Aorta (tissue), 5 donors: ENCODE measurements at regions not wholly inside any gene's neighbourhood (a gene's known extent, or its start where the extent isn't known, plus 50 kb on each side); places are given as distances from the start of the nearest gene placed in this dataset.
"Not testable (repeated sequence)": the region's sequence is repeated elsewhere in the genome, so short reads cannot be mapped to it uniquely, and the experiment has no call there.

Experiments used
- ATAC-seq: fragments of 200-7000 bp; cut with Tn5 transposase; one replicate; pipeline ENCODE4 v1.9.1; 2022; ENCODE audit warnings: moderate library complexity; ENCODE audit not compliant: low FRiP score
- DNase-seq, 2 donors: peaks; one replicate each; pipeline ENCODE4 v3.0.0-alpha.2; 2020
- H3K27ac ChIP-seq, 2 donors: one replicate each; pipeline ENCODE4 v1.5.1; 2013; ENCODE audit warnings: low read length in 2 of 2, mild to moderate bottlenecking in 2 of 2, moderate library complexity in 2 of 2, control low read depth in 1 of 2, inconsistent platforms in 1 of 2, low read depth in 1 of 2
- H3K27me3 ChIP-seq, 2 donors: one replicate each; pipeline ENCODE4 v1.6.1; 2013; ENCODE audit warnings: control low read depth in 1 of 2, low read length in 1 of 2, mild to moderate bottlenecking in 1 of 2, moderate library complexity in 1 of 2; ENCODE audit not compliant: insufficient read depth in 2 of 2, control insufficient read depth in 1 of 2
- H3K36me3 ChIP-seq, 2 donors: one replicate each; pipeline ENCODE4 v1.6.1; 2013; ENCODE audit warnings: control low read depth in 1 of 2, low read length in 1 of 2, mild to moderate bottlenecking in 1 of 2; ENCODE audit not compliant: insufficient read depth in 2 of 2, control insufficient read depth in 1 of 2
- H3K4me1 ChIP-seq, 2 donors: one replicate each; pipeline ENCODE4 v1.6.1; 2013; ENCODE audit warnings: low read length in 2 of 2, control low read depth in 1 of 2, mild to moderate bottlenecking in 1 of 2, moderate library complexity in 1 of 2; ENCODE audit not compliant: insufficient read depth in 2 of 2, control insufficient read depth in 1 of 2
- H3K4me3 ChIP-seq, 2 donors: one replicate each; pipeline ENCODE4 v1.5.1; 2013; ENCODE audit warnings: low read length in 2 of 2, control low read depth in 1 of 2, mild to moderate bottlenecking in 1 of 2
- H3K9me3 ChIP-seq: one replicate; pipeline ENCODE4 v1.6.1; 2013; ENCODE audit warnings: mild to moderate bottlenecking, low read length; ENCODE audit not compliant: control insufficient read depth
- WGBS, 2 donors: extraction: QIAGEN DNeasy Blood & Tissue Kit; methylation state at CpG; one replicate each; pipeline ENCODE4 v1.1.7; 2013; 5-methylcytosine and 5-hydroxymethylcytosine counted together
- intact Hi-C, 2 donors: fragments of 100-400 bp; cut with DNase I; formaldehyde crosslinking; loops; one replicate each; pipeline versions ENCODE4 v1.14.2 to v1.15.0; 2022
- donor health status: healthy with polysubstance abuse.
- donor health status: Bipolar disorder and iron deficiency.
- donor health status: DM: no; HTN: no; CAD: no.
- donor health status: DM: no; HTN: no; CAD: no.
- donor health status: DM: yes; HTN: yes; CAD: no.

GRCh38 chr7:152515266-152515950, 79.6 kb upstream of the KMT2C start:
- H3K4me1 ChIP-seq, intact Hi-C loops, H3K36me3 ChIP-seq, H3K9me3 ChIP-seq, H3K4me3 ChIP-seq, ATAC-seq, H3K27me3 ChIP-seq, H3K27ac ChIP-seq: not testable (repeated sequence)
- 85 to 87% methylated on average over 25 of the region's 25 CpGs for WGBS, 2 donors
- peak in 1 of 2 donors; percentile 57 for DNase-seq

DNA sequence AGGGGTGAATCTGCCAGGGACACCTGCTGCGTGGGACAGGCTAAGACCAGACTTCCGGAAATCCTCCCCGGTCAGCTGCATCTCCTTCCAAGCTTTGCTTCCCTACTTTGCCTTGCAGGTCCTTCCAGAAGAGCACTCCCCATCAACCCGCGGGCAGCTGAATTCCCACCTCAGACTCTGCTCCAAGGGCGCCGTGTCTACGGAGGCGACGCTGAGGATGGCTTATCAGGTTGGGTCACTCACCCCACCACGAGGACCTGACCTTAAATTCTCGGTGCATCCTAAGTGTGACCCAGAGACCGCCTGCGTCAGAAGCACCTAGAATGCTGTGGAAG, 78.9 kb upstream of the KMT2C start:
- peak in 1 of 2 donors; percentile 68 for DNase-seq
- WGBS, 2 donors = 94 to 97% methylated on average over 14 of the region's 14 CpGs
- ATAC-seq = no peak

DNA sequence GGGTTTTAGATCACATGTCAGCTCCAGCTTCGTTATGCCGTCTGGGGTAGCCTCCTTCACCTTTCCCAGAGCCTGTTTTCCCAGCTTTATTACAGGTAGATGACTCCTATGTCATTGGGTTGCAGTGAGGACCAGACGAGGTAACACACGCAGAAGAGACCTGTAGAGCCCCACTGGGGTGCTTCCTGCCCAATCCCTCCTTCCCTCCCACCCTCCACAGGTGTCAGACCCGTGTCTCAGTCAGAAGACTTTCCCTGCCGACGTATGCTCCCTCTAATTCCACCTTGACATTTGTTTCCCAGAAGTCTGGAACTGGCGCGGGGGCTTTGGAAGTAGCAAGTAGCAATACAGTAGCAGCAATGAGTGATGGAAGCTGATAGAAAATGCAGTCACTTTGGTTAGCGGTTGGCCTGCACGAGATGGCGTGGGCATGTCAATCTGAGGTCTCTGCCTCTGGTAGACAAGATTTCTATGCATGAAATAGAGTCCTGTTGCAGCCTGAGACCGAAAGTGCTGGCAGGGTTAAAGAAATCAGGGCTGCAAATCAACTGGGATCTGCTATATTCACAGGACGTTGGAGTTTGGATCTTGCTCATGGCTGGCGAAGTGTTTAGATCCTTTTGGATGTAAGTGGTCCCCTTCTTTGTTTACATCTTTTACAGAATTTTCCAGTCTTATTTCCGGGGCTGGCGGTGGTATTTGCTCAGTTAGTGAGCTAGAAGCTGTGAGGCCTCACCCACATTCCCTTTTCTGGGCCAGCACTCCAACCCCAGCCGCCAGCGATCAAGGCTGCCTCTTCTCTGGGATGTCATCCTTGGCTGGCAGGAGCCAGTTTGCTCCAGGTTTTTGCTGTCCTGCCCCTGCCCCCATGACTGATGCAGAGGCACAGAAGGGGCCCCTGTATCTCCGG, 78.3 kb upstream of the KMT2C start:
- DNase-seq (peak in 1 of 2 donors; percentile 54), ATAC-seq (no peak)
- Histone ChIP-seq H3K36me3 (no peaks in the 10 kb centered on the region), H3K9me3 (peaks cover under 1% of the 10 kb centered on the region), H3K27ac (no peak overlapping the region), H3K4me3 (no peak overlapping the region), H3K4me1 (no peaks in the 10 kb centered on the region), H3K27me3 (no peaks in the 10 kb centered on the region)
- 71 to 77% methylated on average over 20 of the region's 20 CpGs for WGBS, 2 donors
- intact Hi-C loops = no loop called here

More for the DNA sequence above, 78.9 kb upstream of the KMT2C start:
- Histone ChIP-seq H3K9me3 (peaks cover 5% of the 10 kb centered on the region), H3K27ac (no peak overlapping the region), H3K4me3 (no peak overlapping the region), H3K4me1 (no peaks in the 10 kb centered on the region), H3K27me3 (no peaks in the 10 kb centered on the region), H3K36me3 (no peaks in the 10 kb centered on the region)
- intact Hi-C loops = no loop called here

GRCh38 chr7:152512706-152513105, 76.9 kb upstream of the KMT2C start:
- WGBS, 2 donors = 64 to 67% methylated on average over 5 of the region's 5 CpGs
- no peak overlapping the region for H3K4me3 ChIP-seq
- intact Hi-C loops = no loop called here
- no peaks in the 10 kb centered on the region for H3K9me3 ChIP-seq
- H3K4me1 ChIP-seq = no peaks in the 10 kb centered on the region
- DNase-seq (no peak), ATAC-seq (no peak)
- H3K27me3 ChIP-seq = no peaks in the 10 kb centered on the region
- no peaks in the 10 kb centered on the region for H3K36me3 ChIP-seq
- no peak overlapping the region for H3K27ac ChIP-seq

DNA sequence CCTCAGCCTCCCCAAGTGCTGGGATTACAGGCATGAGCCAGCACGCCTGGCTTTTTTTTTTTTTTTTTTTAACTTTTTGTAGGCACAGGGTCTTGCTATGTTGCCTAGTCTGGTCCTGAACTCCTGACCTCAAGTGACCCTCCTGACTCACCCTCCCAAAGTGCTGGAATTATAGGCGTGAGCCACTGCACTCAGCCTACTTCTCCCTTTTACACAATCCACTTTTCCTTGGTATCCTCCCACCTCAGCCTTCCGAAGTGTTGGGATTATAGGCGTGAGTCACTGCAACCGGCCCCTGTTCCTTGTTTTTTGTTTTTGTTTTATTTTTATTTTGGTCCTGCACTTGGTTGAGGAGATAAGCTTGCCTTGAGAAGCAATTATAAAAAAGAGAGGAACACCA, 75.9 kb upstream of the KMT2C start:
- DNase-seq (peak in 1 of 2 donors; percentile 12), ATAC-seq (no peak)
- WGBS, 2 donors = 82 to 83% methylated on average over 5 of the region's 5 CpGs
- H3K27me3 ChIP-seq = no peaks in the 10 kb centered on the region
- H3K9me3 ChIP-seq = no peaks in the 10 kb centered on the region
- H3K4me3 ChIP-seq = no peak overlapping the region
- no peaks in the 10 kb centered on the region for H3K36me3 ChIP-seq
- H3K4me1 ChIP-seq = no peaks in the 10 kb centered on the region
- intact Hi-C loops = no loop called here
- H3K27ac ChIP-seq = no peak overlapping the region

DNA sequence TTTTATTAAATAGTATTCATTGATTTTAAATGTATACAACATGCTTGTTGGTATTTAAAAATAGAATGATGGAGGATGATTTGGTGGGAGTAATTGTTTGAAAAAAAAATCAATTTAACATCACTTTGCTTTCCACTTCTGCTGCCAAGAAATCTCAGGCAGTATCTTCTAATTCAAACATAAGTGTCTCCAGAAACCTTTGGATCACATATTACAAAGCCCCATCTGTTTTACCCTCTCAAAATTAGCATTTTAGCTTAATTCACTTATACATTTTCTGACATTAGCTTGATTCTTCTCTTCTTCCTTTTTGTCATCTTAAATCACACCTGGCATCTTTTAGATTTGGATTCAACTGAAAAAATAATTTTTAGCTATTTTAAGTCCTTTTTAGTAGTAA, 72.9 kb upstream of the KMT2C start:
- intact Hi-C loops = no loop called here
- H3K27ac ChIP-seq = no peak overlapping the region
- no peak for ATAC-seq

GRCh38 chr7:152505606-152506005, 69.8 kb upstream of the KMT2C start:
- Histone ChIP-seq H3K4me1 (no peaks in the 10 kb centered on the region), H3K27me3 (no peaks in the 10 kb centered on the region), H3K9me3 (no peaks in the 10 kb centered on the region), H3K27ac (no peak overlapping the region), H3K36me3 (no peaks in the 10 kb centered on the region), H3K4me3 (no peak overlapping the region)
- DNase-seq = no peak
- no peak for ATAC-seq
- intact Hi-C loops = no loop called here
- WGBS, 2 donors = 91 to 95% methylated on average over 2 of the region's 2 CpGs

More for the DNA sequence above, 72.9 kb upstream of the KMT2C start:
- Histone ChIP-seq H3K36me3 (no peaks in the 10 kb centered on the region), H3K4me3 (no peak overlapping the region), H3K4me1 (no peaks in the 10 kb centered on the region), H3K27me3 (no peaks in the 10 kb centered on the region), H3K9me3 (no peaks in the 10 kb centered on the region)
- DNase-seq = no peak

DNA sequence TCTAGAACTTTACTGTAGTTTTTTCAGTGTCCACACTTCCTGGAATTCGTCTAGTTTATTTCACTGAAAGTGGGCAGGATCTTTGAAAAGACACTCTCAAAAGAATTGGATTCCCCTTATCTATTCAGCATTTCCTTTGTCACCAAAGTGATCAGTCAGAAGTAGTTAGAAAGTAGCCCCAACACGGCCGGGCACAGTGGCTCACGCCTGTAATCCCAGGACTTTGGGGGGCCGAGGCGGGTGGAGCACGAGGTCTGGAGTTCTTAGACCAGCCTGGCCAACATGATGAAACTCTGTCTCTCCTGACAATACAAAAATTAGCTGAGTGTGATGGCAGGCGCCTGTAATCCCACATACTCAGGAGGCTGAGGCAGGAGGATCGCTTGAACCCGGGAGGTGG, 69.0 kb upstream of the KMT2C start:
- H3K27me3 ChIP-seq = no peaks in the 10 kb centered on the region
- WGBS, 2 donors = 81 to 83% methylated on average over 10 of the region's 10 CpGs
- H3K4me3 ChIP-seq = no peak overlapping the region
- ATAC-seq (no peak), DNase-seq (peak in 1 of 2 donors; percentile 51)
- H3K9me3 ChIP-seq = no peaks in the 10 kb centered on the region
- intact Hi-C loops = no loop called here
- H3K27ac ChIP-seq = no peak overlapping the region
- no peaks in the 10 kb centered on the region for H3K4me1 ChIP-seq
- H3K36me3 ChIP-seq = no peaks in the 10 kb centered on the region

DNA sequence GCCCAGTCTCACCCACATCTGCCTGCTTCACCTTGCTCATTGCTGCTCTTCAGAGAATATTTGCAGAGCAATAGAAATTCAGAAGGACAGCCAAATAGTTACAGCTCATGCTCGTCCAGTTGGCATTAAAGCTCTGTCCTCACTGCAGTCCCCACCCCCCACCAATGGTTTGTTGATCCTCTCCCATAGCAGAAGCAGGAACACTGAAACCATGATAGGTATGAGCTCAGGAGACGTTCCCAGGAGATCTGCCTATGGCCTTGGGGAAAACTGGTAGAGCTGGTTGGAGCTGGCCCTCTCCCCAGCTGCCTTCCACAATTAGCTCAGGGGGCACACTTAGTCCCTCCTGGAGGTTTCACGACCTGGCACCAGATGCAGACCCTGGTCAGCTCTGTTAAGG, 68.6 kb upstream of the KMT2C start:
- Histone ChIP-seq H3K4me3 (no peak overlapping the region), H3K4me1 (no peaks in the 10 kb centered on the region), H3K9me3 (no peaks in the 10 kb centered on the region), H3K27me3 (no peaks in the 10 kb centered on the region), H3K27ac (no peak overlapping the region), H3K36me3 (no peaks in the 10 kb centered on the region)
- intact Hi-C loops = no loop called here
- ATAC-seq (no peak), DNase-seq (peak in 1 of 2 donors; percentile 10)
- 13 to 20% methylated on average over 3 of the region's 3 CpGs for WGBS, 2 donors
